ENCODE measurements at regions not wholly inside any gene's neighbourhood (a gene's known extent, or its start where the extent isn't known, plus 50 kb on each side); places are given as distances from the start of the nearest gene placed in this dataset.

- CTCF ChIA-PET: no interaction called here
- no peaks in the 10 kb centered on the region; a peak in 1 of 4 replicates for H3K9me3 ChIP-seq (ENCODE audit: control insufficient read depth in 1 of 2, insufficient read depth in 1 of 2, low read depth in 1 of 2, low read length in 2 of 2)
These were observed 446.9 kb downstream of the BRD1 start for GRCh38 chr22:49380828-49381114.

DNA sequence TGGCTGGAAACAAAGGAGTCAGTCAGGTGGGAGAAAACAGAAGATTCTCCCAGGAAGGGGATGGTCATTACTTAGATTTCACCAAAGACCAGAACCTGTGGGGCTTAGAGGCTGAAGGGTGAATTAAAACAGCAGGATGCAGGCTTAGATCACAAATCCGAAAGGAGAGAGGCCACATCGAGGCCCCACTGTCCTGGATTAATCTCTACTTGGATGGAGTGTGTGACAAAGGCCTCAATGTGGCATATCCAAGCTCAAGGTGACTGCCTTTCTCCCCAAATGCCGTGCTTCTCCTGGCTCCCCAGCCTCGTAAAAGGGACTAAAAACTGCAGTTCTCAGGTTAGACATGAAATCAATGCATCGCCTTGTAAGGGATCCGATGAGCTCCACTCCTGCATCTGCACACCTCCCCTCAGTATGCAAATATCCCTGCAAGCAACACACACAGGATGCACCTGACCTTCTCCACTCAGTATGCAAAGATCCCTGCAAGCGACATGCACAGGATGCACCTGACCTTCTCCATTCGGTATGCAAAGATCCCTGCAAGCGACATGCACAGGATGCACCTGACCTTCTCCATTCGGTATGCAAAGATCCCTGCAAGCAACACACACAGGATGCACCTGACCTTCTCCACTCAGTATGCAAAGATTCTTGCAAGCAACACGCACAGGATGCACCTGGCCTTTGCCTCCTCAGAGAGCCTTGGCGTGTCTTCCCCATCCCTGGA is 447.4 kb downstream of the BRD1 start:
- intact Hi-C loops (cut with micrococcal nuclease): no loop called here
- no peak for DNase-seq (ENCODE audit: low read depth, low spot score)
- no TSS peak for BruUV-seq (replicated peaks)

More at GRCh38 chr22:49380828-49381114, 446.9 kb downstream of the BRD1 start:
- Histone ChIP-seq H4K20me1 (ENCODE audit: insufficient read depth) (no peaks in the 10 kb centered on the region), H3K4me3 (replicated peaks in 1 of 2; ENCODE audit: low read depth in 1 of 2, low read length in 2 of 2) (no peak overlapping the region), H3K4me1 (ENCODE audit: control insufficient read depth in 1 of 2, insufficient read depth in 2 of 2, low read length in 2 of 2) (peaks cover 0 to 6% of the 10 kb centered on the region in 2 experiments; a peak in 2 of 4 replicates), H3K27ac (ENCODE audit: low read depth, low read length) (no peak overlapping the region), H3K36me3 (ENCODE audit: control insufficient read depth in 1 of 2, insufficient read depth in 2 of 2, low read length in 2 of 2) (no peaks in the 10 kb centered on the region), H2AFZ (ENCODE audit: low read depth, low read length, poor library complexity, severe bottlenecking) (no peak overlapping the region), H3K9ac (ENCODE audit: low read length) (no peak overlapping the region), H3K27me3 (ENCODE audit: insufficient read depth, low read length) (no peaks in the 10 kb centered on the region), H3K9me2 (ENCODE audit: insufficient read depth) (no peaks in the 10 kb centered on the region), H3K79me2 (ENCODE audit: insufficient read depth, low read length) (no peaks in the 10 kb centered on the region), H3K4me2 (ENCODE audit: low read length) (no peak overlapping the region)
- POLR2A ChIA-PET: no interaction called here
- ATAC-seq: no peak
- intact Hi-C loops (cut with micrococcal nuclease): no loop called here
- DNase-seq (ENCODE audit: low read depth, low spot score): no peak
- RAD21 ChIA-PET (ENCODE audit: low non-redundant PET in 1 of 2, low total read pairs in 2 of 2, uncharacterized antibody in 2 of 2, unreplicated experiment in 2 of 2): no interaction called here
- BruUV-seq (replicated peaks): no TSS peak
- TF ChIP-seq SP1 (IDR thresholded peaks at IDR 0.05; ENCODE audit: low read depth): no peak
- no peak for TF ChIP-seq SIN3A (IDR thresholded peaks at IDR 0.05; ENCODE audit: low read depth)

More for the DNA sequence above, 447.4 kb downstream of the BRD1 start:
- ATAC-seq: no peak
- peaks cover 0 to 6% of the 10 kb centered on the region in 2 experiments; a peak in 2 of 4 replicates for H3K4me1 ChIP-seq (ENCODE audit: control insufficient read depth in 1 of 2, insufficient read depth in 2 of 2, low read length in 2 of 2)
- H3K9me3 ChIP-seq (ENCODE audit: control insufficient read depth in 1 of 2, insufficient read depth in 1 of 2, low read depth in 1 of 2, low read length in 2 of 2): no peaks in the 10 kb centered on the region; a peak in 1 of 4 replicates
- H3K9ac ChIP-seq (ENCODE audit: low read length): no peak overlapping the region
- no peak for TF ChIP-seq ZFX (IDR thresholded peaks at IDR 0.05)
- TF ChIP-seq, protein P1, sequence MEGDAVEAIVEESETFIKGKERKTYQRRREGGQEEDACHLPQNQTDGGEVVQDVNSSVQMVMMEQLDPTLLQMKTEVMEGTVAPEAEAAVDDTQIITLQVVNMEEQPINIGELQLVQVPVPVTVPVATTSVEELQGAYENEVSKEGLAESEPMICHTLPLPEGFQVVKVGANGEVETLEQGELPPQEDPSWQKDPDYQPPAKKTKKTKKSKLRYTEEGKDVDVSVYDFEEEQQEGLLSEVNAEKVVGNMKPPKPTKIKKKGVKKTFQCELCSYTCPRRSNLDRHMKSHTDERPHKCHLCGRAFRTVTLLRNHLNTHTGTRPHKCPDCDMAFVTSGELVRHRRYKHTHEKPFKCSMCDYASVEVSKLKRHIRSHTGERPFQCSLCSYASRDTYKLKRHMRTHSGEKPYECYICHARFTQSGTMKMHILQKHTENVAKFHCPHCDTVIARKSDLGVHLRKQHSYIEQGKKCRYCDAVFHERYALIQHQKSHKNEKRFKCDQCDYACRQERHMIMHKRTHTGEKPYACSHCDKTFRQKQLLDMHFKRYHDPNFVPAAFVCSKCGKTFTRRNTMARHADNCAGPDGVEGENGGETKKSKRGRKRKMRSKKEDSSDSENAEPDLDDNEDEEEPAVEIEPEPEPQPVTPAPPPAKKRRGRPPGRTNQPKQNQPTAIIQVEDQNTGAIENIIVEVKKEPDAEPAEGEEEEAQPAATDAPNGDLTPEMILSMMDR (IDR thresholded peaks at IDR 0.05 in 2 of 3, conservative IDR thresholded peaks at IDR 0.05 in 1 of 3; ENCODE audit: borderline replicate concordance in 1 of 3, insufficient read depth in 1 of 3, low read depth in 2 of 3, low read length in 2 of 3): no peak
- TF ChIP-seq, protein P2, sequence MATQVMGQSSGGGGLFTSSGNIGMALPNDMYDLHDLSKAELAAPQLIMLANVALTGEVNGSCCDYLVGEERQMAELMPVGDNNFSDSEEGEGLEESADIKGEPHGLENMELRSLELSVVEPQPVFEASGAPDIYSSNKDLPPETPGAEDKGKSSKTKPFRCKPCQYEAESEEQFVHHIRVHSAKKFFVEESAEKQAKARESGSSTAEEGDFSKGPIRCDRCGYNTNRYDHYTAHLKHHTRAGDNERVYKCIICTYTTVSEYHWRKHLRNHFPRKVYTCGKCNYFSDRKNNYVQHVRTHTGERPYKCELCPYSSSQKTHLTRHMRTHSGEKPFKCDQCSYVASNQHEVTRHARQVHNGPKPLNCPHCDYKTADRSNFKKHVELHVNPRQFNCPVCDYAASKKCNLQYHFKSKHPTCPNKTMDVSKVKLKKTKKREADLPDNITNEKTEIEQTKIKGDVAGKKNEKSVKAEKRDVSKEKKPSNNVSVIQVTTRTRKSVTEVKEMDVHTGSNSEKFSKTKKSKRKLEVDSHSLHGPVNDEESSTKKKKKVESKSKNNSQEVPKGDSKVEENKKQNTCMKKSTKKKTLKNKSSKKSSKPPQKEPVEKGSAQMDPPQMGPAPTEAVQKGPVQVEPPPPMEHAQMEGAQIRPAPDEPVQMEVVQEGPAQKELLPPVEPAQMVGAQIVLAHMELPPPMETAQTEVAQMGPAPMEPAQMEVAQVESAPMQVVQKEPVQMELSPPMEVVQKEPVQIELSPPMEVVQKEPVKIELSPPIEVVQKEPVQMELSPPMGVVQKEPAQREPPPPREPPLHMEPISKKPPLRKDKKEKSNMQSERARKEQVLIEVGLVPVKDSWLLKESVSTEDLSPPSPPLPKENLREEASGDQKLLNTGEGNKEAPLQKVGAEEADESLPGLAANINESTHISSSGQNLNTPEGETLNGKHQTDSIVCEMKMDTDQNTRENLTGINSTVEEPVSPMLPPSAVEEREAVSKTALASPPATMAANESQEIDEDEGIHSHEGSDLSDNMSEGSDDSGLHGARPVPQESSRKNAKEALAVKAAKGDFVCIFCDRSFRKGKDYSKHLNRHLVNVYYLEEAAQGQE (IDR thresholded peaks at IDR 0.05; ENCODE audit: low read depth): no peak
- TF ChIP-seq SP1 (IDR thresholded peaks at IDR 0.05; ENCODE audit: low read depth): no peak
- TF ChIP-seq RAD21 (IDR thresholded peaks at IDR 0.05; ENCODE audit: low read depth): no peak
- TF ChIP-seq EGR1 (IDR thresholded peaks at IDR 0.05; ENCODE audit: low read depth): no peak
- no peak for TF ChIP-seq POLR2A (IDR thresholded peaks at IDR 0.05; ENCODE audit: borderline replicate concordance, extremely low read depth, insufficient read depth, insufficient read length)
- no peak for TF ChIP-seq YY1 (IDR thresholded peaks at IDR 0.05; ENCODE audit: extremely low read depth, insufficient replicate concordance, low read depth, low read length)
- TF ChIP-seq POLR2AphosphoS5 (IDR thresholded peaks at IDR 0.05; ENCODE audit: low read depth, low read length): no peak
- TF ChIP-seq SRF (IDR thresholded peaks at IDR 0.05; ENCODE audit: low read depth): no peak
- TF ChIP-seq ELF1 (IDR thresholded peaks at IDR 0.05; ENCODE audit: borderline replicate concordance, low read depth): no peak
- no peak for TF ChIP-seq EZH2phosphoT487 (IDR thresholded peaks at IDR 0.05; ENCODE audit: borderline replicate concordance)
- no peak for TF ChIP-seq MAX (IDR thresholded peaks at IDR 0.05)
- TF ChIP-seq SIN3A (IDR thresholded peaks at IDR 0.05; ENCODE audit: low read depth): no peak
- TF ChIP-seq EZH2 (IDR thresholded peaks at IDR 0.05): no peak
- no peaks in the 10 kb centered on the region for H3K79me2 ChIP-seq (ENCODE audit: insufficient read depth, low read length)
- H3K27ac ChIP-seq (ENCODE audit: low read depth, low read length): no peak overlapping the region
- H3K27me3 ChIP-seq (ENCODE audit: insufficient read depth, low read length): no peaks in the 10 kb centered on the region
- no peak overlapping the region for H2AFZ ChIP-seq (ENCODE audit: low read depth, low read length, poor library complexity, severe bottlenecking)
- H3K9me2 ChIP-seq (ENCODE audit: insufficient read depth): no peaks in the 10 kb centered on the region
- no peaks in the 10 kb centered on the region for H4K20me1 ChIP-seq (ENCODE audit: insufficient read depth)
- no peaks in the 10 kb centered on the region for H3K36me3 ChIP-seq (ENCODE audit: control insufficient read depth in 1 of 2, insufficient read depth in 2 of 2, low read length in 2 of 2)
- ChIA-PET CTCF (no interaction called here), RAD21 (ENCODE audit: low non-redundant PET in 1 of 2, low total read pairs in 2 of 2, uncharacterized antibody in 2 of 2, unreplicated experiment in 2 of 2) (no interaction called here), POLR2A (no interaction called here)
- no peak overlapping the region for H3K4me3 ChIP-seq (replicated peaks in 1 of 2; ENCODE audit: low read depth in 1 of 2, low read length in 2 of 2)
- no peak overlapping the region for H3K4me2 ChIP-seq (ENCODE audit: low read length)
